H1 (cell line): ENCODE measurements at regions not wholly inside any gene's neighbourhood (a gene's known extent, or its start where the extent isn't known, plus 50 kb on each side); places are given as distances from the start of the nearest gene placed in this dataset.

ENCODE experiments used
- HDAC2 ChIP-seq, 2 experiments: fragments of 300-600 bp in 1 of 2; sonication (generic) in 1 of 2; IDR thresholded peaks; 2 replicates each; pipeline ENCODE4 v1.6.1; 2011 to 2012; ENCODE audit warnings: low read depth in 2 of 2, low read length in 2 of 2, mild to moderate bottlenecking in 2 of 2, moderate library complexity in 2 of 2, borderline replicate concordance in 1 of 2, inconsistent platforms in 1 of 2
- NANOG ChIP-seq: IDR thresholded peaks from 2 replicates; pipeline ENCODE4 v1.6.1; 2011; ENCODE audit warnings: low read length, low read depth, mild to moderate bottlenecking, inconsistent platforms; ENCODE audit not compliant: insufficient read depth, poor library complexity, severe bottlenecking
- SUZ12 ChIP-seq: fragments of 200-600 bp; sonication (generic); IDR thresholded peaks from 2 replicates; pipeline ENCODE4 v1.6.1; 2012; ENCODE audit warnings: mild to moderate bottlenecking, inconsistent platforms, low read length, moderate library complexity, mixed read lengths
- YY1 ChIP-seq: IDR thresholded peaks from 2 replicates; pipeline ENCODE4 v1.6.1; 2011; ENCODE audit warnings: low read depth, mild to moderate bottlenecking, low read length

DNA sequence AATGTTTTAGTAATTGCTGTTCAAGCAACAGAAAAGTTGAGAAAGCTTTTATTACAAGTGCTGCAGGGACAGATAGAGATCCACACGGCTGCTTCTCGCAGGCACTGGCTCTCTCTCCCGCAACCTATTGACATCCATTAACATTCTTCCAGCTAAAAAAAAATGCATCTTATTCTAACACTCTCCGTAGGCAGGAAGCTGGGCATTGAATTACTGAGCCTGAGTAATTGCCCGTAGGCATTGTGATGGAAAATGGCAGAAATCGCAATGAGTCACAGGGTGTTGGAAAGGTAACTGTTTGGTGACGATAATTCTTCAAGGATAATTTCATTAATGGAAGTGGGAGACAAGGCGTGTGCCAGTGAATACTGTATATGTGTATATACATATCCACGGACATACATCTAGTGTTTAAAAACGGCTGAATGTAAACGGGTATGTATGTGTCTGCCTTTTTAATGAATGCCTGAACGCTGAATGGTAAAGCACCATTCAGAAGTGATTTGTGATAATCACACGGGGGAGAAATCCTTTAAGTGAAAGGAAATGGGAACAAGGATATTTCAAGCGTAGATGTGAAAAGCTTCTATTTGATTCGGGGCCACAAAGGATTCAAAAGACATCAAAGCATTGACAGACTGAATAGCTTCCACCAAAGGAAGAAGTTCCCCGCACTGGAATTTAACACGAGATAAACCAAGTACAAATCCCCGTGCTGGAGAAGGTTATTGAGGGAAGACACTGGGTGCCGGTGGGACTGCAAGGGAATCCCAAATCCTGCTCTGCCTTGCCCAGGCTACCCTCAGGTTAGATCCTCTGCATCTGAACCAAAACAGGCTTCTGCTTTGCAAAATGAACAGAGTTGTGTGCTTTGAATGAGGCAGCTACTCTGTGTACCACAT is 567.2 kb downstream of the NPHP4 start (continued):
- TF ChIP-seq NANOG (peak; percentile 13), YY1 (0 out of 2 replicates have a peak, but pooled peaks have one; percentile 20), SUZ12 (no peak), HDAC2 (IDR thresholded peaks at IDR 0.05; ENCODE audit: borderline replicate concordance in 1 of 2, low read depth in 2 of 2, low read length in 2 of 2) (0 out of 4 replicates have a peak, but pooled peaks of 1 of the 2 experiments have one; percentile 28)
